ENCODE measurements at regions not wholly inside any gene's neighbourhood (a gene's known extent, or its start where the extent isn't known, plus 50 kb on each side); places are given as distances from the start of the nearest gene placed in this dataset.

DNA sequence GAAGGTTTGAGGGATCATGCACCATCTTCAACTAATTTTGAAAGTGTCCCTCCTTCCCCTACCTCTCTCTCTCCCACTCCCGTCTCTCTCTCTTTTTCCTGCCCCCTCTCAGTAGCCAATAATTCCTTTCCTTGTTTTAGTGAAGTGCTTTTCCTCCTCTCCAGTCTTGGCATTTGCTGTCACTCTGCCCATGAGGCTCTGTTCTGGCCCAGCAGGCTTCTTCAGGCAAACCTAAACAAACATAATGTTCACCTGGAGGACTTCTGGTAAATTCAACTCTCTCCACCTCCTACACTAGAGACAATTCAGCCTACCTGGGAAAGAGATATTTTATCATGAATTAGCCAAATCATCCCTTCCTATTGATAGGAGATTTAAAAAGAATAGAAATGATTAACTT, 86.6 kb upstream of the ADRA1D start:
- TF ChIP-seq CTCF (IDR thresholded peaks at IDR 0.05) (no peak), POLR2AphosphoS5 (IDR thresholded peaks at IDR 0.05) (no peak), POLR2A (IDR thresholded peaks at IDR 0.05) (no peak)
